CD4-positive, alpha-beta T cell treated with Interferon gamma for 1 hour (primary cell): ENCODE measurements at regions not wholly inside any gene's neighbourhood (a gene's known extent, or its start where the extent isn't known, plus 50 kb on each side); places are given as distances from the start of the nearest gene placed in this dataset.

Experiments
- DNase-seq: peaks from one replicate; pipeline ENCODE4 v3.0.0-alpha.2; 2020

DNA sequence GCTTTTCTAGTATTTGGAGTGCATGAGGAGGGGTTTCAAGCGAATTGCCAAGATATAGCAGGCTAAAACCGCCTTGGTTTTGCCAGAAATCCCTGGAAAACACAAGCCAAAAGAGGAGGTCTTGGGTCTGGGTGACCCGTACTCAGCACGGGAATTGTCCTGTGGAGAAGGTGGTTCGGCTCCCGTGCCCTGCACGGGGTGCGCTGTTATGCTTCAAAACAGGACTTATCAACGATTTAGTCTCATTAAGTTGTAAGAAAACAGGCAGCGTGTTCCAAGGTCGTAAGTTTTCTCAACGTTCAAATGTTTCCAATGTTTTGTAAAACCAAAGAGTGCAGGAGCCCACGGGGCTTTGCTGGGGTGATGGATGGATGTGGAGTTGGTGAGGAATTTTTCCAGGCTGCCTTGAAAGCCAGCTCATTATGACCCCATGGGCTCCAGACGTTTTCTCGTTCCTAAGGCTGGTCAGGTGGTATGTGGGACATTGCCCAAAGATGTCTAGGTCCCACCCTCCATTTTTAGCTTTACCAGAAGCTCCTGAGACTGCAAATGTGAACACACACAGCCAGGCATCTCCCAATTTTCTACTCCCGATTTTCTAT, 75.4 kb upstream of the CLDN14 start:
- no peak for DNase-seq

DNA sequence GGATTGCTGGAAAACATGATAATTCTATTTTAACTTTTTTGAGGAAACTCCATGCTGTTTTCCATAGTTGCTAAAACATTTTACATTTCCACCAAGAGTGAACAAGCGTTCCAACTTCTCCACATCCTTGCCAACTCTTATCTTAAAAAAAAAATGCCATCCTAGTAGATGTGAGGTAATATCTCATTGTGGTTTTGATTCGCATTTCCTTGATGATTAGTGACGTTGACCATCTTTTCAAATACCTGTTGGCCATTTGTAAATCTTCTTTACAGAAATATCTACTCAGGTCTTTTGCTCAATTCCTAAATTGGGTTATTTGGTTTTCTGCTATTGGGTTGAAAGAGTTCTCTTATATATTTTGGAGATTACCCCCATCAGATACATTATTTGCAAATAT, 77.4 kb upstream of the CLDN14 start:
- no peak for DNase-seq

DNA sequence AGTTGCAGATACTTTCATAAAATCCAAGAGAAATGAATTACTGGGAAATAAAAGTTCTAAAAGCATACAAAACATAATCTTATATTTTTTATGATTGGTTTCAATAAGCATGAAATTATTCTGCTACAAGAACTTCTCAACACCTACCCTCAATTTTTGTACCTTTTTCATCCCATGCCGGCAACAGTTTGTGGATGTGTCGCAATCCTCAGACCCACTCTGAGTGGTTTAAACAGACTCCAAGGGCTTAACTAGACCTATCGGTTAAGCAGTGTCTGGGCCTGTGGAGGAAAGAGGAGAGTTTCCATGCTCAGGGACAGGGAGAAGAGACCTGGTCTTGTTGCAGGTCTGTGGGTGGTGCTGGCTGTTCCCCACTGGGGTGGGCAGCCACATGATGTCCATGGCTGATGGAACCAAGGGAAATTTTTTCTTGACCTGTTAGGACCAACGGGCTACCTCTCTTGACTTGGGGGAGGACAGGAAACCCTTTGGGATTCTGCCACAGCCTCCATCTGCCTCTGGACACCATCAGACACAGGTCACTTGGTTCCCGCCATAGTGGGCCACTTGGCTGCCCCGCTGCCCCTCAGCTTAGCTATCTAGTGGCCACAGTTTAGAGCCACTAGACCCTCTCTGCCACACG, 81.1 kb upstream of the CLDN14 start:
- no peak for DNase-seq

DNA sequence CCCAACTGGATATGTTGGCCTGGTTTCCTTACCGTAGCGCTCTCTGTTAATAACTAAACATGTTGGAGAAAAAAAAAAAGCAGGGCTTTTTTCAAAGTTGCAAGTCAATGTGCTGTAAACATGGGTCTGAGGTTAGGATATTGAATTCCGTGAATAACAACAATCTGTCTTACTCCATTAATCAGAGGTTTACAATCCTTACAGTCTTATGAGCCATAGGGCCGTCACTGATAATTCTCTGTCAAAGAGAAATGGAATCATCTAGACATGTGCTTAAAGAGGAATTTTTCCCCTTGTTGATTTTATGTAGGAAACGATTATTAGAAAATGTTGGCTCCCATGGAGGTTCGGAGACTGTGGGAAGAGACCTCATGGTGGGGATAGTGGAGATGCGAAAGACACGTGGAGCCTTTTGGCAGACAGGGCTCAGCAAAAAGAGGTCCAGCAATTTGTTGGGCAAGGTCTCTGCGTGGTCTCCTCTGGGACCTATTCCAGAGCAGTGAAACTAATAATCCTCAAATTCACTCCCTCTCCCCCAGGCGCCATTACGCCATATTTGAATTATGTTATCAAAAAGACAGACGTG, 83.5 kb upstream of the CLDN14 start:
- DNase-seq: no peak

DNA sequence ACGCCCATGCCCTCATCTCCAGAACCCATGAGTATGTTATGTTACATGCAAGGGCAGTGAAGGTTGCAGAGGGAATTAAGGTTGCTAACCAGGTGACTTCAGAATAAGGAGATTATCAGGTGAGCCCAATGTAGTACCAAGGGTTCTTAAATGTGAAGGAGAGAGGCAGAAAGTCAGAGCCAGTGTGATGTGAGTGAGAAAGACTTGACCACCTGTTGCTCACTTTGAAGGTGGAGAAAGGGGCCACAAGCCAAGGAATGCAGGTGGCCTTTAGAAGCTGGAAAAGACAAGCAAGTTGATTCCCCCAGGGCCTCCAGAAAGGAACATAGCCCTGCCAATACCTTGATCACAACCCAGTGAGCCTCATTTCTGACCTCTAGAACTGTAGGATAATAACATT, 84.7 kb upstream of the CLDN14 start:
- DNase-seq: no peak

DNA sequence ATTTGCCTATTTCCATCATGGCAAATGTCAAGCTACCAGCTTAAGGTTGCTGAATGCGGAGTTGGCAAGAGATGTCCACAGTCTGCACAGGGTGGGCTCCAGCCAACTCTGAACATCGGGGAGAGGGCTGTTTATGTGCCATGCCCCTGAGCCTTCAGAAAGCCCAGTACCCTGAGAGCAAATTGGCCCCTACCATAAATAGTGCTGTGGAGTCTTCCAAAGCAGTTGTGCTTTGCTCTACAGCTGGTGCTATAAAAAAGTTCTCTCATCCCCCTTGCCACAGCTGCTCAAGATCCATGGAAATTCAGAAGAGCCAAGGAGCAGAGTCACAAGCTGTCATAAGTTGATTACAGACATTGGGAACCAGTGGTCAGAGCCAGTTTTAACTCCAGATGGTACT, 85.6 kb upstream of the CLDN14 start:
- no peak for DNase-seq

DNA sequence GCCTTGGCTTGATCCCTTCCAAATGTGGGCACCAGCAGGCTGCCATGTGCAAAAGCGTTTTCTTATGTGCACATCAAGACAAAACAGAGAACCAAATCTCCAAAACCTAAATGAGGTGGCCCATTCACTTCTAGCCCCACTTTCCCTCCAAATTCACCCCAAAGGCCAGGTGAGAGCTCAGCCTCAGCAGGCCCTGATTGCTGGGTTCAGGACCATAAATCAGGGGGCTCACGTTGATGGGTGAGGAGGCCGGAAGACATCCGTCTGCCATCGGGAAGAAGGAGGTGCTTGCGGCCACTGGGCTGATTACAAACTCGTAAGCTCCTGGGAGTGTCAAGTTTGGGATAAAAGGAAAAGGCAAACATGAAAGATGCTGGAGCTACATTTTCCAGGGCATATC, 86.7 kb upstream of the CLDN14 start:
- no peak for DNase-seq

DNA sequence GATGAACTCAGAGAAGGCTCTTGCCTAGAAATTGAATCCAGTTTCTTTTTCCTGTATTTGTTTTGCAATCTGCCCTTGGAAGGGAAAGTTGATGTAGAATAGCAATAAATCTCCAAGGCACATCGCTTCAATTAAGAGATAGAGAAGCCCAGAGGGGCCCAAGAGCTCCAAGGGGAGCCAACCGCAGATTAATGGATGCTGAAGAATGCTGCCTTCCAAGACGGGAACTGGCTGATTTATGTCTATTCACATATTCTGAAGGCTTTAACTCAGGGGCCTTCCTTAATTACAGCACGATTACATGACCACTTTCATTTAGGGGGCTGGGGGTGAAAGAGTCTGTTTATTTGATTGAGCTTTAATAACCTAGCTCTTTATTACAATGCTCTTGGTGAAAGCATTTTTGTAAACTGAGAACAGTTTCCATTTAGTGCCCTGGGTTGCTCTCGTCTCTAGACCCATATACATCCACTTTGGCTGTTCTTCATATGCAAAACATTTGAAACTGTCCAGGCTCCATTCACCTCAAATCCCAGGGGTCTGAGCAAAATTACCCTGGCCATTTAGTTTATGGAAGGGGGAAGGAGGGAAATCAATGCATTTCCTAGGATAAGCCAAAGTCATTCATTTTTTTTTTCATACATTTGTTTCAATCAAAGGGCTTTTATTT, 87.4 kb upstream of the CLDN14 start:
- DNase-seq: no peak

DNA sequence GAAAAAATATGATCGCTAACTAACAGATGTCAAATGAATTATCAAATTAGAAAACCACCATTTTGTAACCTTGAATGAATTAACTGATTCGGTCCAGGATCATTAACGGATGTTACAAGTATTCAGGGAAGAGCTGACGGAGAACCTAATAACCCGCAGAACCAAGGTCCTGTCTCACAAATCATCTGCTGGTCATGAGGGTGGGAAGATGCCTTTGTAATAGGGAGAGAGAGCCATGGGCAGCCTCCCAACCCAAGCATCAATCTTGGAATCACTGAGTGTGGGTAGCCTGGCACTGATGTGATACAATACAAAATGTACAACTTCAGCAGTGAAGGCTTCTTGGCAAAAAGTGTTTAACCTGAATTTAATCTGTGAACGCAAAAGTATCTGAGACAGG, 89.6 kb upstream of the CLDN14 start:
- DNase-seq: no peak

DNA sequence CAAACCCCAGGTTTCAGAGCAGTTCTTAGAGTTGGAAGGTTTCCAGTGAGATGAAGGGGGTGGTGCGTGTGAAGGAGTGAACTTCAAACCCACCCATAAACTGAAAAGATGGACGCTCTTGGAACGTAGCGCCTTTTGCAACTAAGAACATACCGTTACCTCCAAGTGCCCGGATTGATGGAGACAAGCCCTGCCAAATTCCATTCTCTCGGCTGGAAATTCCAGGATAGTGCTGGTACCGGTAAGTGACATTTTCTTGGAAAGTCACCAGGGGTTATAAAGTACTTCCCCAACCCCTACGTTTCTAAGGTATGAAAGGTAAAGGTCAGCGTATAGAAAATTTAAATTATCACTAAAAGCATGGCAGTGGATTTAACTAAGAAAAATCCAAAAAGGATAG, 91.6 kb upstream of the CLDN14 start:
- DNase-seq: no peak

DNA sequence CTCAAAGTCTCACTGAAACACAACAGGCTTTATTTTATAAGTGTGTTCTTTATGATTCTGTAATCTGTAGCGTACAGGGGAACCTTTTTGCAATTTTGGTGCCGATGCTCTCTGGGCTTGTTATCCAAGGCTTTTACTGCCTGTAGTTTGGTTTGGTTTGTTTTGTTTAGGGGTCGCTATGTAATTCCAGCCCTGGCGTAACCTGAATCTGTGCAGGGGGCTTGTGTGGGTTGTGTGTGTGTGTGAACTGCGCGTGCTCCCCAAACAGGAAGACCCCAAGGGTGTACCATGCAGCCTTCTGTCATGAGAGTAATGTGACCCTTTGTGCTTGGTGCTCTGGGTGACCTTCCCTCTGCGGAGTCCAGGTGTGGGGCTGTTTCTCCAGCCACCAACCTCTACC, 92.1 kb upstream of the CLDN14 start:
- no peak for DNase-seq

DNA sequence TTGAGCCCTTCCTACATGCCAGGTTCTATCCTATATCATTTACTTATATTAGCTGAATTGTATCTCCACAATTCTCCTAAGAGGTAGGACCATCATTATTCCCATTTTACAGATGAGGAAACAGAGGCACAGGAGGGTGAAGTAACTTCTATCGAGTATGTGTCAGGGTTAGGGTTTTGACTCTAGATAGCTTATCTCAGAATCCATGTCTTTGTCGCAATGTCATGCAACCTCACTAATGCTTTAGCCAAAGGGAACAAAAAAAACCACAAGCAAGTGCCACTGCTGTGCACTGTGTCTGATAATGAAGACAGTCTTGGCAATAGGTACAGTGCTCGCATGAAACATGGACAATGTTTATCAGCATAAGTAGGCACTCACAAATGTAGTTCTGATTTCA, 95.4 kb upstream of the CLDN14 start:
- DNase-seq: no peak

DNA sequence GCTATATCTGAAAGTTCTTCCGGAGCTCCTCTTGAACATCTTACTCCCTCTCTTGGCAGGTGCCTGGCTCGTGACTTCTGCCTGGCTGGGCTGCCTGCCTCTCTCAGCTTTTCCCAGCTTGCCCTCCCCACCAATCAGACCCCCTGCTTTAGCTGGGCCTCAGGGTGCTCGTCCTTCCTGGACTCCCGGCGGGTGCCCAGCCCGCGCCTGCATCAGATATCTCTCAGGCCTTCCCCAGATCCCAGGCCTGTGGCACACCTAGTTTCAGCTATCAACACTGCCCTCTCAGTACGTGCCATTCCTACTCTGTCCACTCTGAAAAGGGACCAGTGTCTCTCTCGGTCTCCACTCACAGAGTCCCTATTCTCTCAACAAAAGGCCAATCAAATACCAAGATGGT, 96.5 kb upstream of the CLDN14 start:
- no peak for DNase-seq

DNA sequence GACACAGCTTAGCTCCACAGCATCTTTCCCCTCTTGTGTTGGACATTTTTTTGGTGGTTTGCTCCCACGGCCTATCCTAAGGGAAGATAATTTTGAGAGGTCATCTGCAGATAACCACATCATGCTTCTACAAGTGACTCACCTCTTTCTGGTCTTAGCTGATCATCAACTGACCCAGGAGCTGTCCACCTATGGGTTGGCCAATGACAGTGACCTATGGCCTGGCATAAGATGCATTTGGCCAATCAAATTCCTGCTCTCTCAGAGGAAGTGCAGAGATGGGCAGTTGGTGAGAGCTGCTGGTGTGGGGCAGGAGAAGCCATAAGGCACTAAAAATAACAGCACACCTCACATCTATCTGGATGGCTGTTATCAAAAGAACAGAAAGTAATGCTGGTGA, 100.0 kb upstream of the CLDN14 start:
- DNase-seq: no peak

DNA sequence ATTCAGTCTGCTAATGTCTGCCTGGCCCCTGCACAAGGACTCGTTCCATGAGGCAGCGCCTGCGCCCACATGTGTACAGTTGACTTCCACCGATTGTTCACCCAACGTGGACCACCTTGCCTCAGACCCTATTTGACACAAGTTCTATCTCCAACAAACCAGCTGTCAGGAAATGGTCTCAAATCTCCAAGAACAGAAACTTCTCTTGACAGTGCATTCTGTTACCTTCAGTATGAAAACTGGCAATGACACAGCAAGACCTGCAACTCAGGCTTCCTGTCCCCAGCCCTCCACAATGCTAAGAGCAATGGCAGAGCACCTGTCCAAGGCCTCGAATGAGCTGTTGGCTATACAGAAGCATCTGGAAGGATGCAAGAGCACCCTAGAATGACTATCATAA, 102.3 kb upstream of the CLDN14 start:
- no peak for DNase-seq

DNA sequence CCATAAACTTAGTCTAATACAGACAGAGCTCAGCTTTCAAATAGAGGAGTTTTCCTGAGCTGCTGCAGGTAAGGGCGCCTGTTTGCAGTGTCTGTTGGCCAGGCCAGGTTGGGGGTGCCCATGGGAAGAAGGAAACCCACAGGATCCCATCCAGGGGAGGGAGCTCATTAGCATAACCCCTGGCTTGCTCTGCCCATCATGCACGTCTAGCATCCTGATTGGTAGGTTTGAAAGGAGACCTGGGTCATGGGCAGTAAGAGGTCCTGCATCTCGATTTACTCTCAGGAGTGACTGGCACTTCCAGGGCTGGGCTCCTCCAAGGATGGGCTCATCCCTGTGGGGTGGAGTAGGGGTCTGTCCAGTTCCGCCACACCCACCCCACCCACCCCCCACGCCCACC, 103.7 kb upstream of the CLDN14 start:
- DNase-seq: no peak

DNA sequence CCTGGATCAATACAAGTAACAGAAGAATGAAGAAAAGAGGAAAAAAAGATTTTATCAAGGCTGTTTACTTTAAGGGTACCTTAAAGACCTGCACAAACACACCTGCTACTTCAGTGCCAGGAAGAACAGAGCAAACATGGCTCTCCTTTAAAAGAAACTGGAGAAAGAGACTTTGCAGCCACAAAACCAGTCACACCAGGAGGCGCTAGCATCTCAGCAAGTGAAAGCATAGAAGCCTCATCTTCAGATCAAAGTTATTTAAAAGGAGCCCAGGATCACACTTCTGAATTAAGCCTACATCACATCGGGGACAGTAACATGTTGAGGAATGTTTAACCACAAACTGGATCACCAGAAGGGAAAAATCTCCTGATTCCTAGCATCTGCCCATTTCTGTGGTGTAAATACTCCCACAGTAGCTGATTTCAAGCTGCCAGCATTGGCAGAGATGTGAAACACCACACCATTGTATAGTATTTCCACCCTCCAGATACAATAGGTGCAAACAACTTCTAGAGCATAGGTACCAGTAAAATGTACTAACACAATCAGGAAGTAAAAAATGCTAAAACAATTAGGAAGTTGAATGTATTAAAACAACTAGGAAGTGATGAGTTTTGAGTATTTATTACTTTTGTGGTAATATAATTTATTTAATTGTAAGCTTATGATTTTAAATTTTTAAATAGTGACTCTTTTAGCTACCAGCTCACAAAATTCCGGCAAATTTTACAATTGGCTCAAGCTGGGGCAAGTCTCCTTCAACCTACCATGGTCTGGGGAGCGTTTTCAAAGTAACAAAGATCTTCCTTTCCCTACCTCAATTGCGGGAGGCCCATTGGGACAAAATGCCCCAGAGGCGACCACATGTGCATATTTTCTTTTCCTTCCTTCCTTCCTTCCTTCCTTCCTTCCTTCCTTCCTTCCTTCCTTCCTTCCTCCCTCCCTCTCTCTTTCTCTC, 105.3 kb upstream of the CLDN14 start:
- no peak for DNase-seq

DNA sequence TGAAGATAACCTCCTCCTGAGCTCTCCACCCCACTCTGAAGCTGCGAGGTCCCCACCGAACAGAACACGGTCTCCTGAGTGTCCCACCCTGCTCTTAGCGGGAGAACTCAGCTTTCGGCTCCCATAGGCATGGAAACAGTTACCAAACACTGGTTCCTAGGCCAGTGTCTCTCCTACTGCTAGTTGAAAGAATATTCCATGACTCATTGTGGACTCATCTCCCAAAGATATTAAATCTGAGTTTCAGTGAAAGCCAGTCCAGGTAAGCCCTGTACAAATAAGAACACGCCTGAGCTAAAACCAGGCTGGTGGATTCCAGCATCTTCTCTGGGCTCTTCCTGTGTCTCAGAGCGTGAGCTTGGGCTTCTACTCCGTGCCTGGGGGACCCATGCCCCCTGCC, 107.5 kb upstream of the CLDN14 start:
- DNase-seq: no peak

DNA sequence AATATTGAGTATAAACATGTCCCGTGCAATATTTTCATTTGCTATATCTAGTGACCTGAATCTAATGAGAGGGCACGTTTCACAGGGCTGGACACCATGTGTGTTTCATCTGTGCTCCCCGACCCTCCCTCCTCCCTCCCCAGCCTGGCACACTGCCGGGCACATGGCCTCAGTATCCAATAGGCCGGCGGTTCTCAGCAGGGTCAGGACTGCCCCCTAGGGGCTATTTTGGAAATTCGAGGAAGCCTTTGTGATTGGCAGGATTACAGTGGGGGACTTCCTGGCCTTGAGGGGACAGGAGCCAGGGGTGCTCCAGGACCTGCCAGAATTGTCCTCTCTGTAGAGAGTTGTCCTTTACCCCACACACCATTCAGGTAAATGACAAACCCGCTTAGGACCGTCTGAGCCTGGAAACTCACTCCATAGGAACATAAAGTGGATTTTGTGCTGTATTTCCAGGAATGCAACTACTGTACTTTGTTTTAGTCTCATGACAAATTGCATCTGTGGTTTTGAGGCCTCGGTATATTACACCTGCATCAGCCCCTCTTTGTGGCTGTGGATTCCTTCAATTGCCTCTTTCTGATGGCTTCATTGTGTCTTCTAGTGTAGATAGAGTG, 109.5 kb upstream of the SIM2 start:
- DNase-seq: no peak

DNA sequence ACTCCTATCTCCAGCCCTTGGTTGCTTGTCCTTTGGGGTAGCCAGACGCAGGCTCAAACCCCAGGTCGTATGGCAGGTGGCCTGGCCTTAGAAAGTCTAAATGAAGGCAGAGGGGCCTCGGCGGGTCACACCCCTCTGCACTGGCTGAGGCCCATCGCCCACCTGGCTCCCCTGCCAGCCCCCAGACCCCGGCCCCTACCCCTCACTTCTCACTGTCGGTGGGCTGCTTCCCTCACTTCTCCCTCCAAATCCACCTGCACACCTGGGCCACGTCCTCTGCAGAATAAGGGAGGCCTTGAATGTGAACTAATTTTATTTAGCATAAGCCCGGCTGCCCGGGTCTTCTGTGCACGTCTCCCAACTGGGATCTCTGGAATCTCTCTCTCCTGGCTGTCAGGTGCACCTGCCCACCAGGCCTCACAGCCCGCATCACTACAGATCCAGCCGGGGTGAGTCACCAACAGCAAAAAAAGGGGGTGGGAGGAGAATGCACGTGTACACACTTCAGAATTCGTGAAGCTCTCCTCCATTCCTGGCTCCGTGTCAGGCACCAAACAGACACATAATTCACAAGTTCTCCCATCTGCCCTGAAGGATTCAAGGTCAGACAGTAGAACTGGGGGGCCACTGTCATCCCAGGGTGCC, 107.5 kb upstream of the SIM2 start:
- DNase-seq: no peak

DNA sequence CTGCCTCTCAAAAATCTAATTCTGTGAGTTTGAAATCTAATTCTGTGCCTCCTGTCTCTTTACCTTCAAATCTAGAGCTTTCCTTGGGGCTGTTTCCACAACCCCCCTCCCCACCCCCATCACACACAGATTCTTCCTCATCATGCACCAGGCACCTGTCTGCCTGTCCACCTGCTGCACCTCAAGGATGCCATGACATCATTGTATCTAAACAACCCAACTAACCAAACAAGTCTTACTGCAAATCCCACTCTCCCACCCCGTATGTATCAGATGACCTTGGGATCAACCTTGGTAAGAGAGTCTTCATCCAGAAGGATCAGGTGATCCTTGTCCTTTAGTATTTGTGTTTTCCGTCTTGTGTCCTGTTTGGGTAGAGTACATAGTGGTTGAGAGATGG, 102.7 kb upstream of the SIM2 start:
- no peak for DNase-seq

DNA sequence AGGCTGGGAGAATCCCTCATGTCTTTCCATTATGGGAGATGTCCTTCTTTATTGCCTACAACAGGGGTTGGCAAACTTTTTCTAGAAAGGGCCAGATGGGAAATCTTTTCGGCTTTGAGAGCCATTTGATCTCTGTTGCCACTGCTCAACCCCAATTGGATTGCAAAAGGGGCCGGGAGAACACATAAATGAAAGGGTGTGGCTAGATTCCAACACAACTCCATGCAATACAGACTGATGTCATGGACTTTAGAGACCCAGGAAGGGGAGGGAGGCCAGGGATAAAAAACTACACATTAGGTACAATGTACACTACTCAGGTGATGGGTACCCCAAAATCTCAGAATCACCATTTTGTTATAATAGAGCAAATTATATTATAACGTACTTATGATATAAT, 97.6 kb upstream of the SIM2 start:
- no peak for DNase-seq
